H9 (cell line): ENCODE measurements at regions not wholly inside any gene's neighbourhood (a gene's known extent, or its start where the extent isn't known, plus 50 kb on each side); places are given as distances from the start of the nearest gene placed in this dataset.
"Not testable (repeated sequence)": the region's sequence is repeated elsewhere in the genome, so short reads cannot be mapped to it uniquely, and the experiment has no call there.

Source experiments
- DNase-seq: peaks from one replicate; pipeline ENCODE4 v3.0.0-alpha.2; 2017
- H2AFZ ChIP-seq: one replicate; pipeline ENCODE4 v1.6.1; 2013; ENCODE audit warnings: mild to moderate bottlenecking, low read length, control low read depth, moderate library complexity
- H2AK5ac ChIP-seq: 2 replicates; pipeline ENCODE4 v1.6.1; 2013; ENCODE audit warnings: low read length, control low read depth, mixed read lengths; ENCODE audit not compliant: insufficient read length
- H2BK120ac ChIP-seq: one replicate; pipeline ENCODE4 v1.6.1; 2013; ENCODE audit warnings: low read depth, mild to moderate bottlenecking, low read length, control low read depth, inconsistent platforms; ENCODE audit not compliant: poor library complexity, severe bottlenecking
- H2BK12ac ChIP-seq: 2 replicates; pipeline ENCODE4 v1.6.1; 2013; ENCODE audit warnings: low read length, control low read depth, mixed read lengths, low read depth; ENCODE audit not compliant: insufficient read length
- H2BK15ac ChIP-seq: 2 replicates; pipeline ENCODE4 v1.6.1; 2013; ENCODE audit warnings: low read depth, low read length, control low read depth
- H2BK20ac ChIP-seq: one replicate; pipeline ENCODE4 v1.6.1; 2013; ENCODE audit warnings: low read depth, mild to moderate bottlenecking, low read length, control low read depth, inconsistent platforms; ENCODE audit not compliant: poor library complexity, severe bottlenecking
- H2BK5ac ChIP-seq: 2 replicates; pipeline ENCODE4 v1.6.1; 2013; ENCODE audit warnings: low read length, control low read depth, mixed read lengths; ENCODE audit not compliant: insufficient read length
- H3K14ac ChIP-seq: 2 replicates; pipeline ENCODE4 v1.6.1; 2013; ENCODE audit warnings: low read length, control low read depth; ENCODE audit not compliant: insufficient read depth
- H3K18ac ChIP-seq: 2 replicates; pipeline ENCODE4 v1.6.1; 2013; ENCODE audit warnings: low read depth, mild to moderate bottlenecking, mixed read lengths, low read length, control low read depth; ENCODE audit not compliant: insufficient read length
- H3K23ac ChIP-seq: 2 replicates; pipeline ENCODE4 v1.6.1; 2013; ENCODE audit warnings: low read length, control low read depth, mixed read lengths, low read depth; ENCODE audit not compliant: insufficient read length
- H3K23me2 ChIP-seq: 2 replicates; pipeline ENCODE4 v1.6.1; 2013; ENCODE audit warnings: low read depth, mild to moderate bottlenecking, mixed read lengths, low read length, control low read depth; ENCODE audit not compliant: insufficient read length, poor library complexity, severe bottlenecking
- H3K27ac ChIP-seq: 2 replicates; pipeline ENCODE4 v1.5.1; 2013; ENCODE audit warnings: low read length, control low read depth, mixed read lengths, low read depth; ENCODE audit not compliant: insufficient read length
- H3K27me3 ChIP-seq: 2 replicates; pipeline ENCODE4 v1.6.1; 2013; ENCODE audit warnings: low read length, control low read depth, inconsistent platforms; ENCODE audit not compliant: insufficient read depth
- H3K4ac ChIP-seq: 2 replicates; pipeline ENCODE4 v1.6.1; 2013; ENCODE audit warnings: low read depth, mild to moderate bottlenecking, control low read depth, inconsistent platforms, low read length, moderate library complexity
- H3K4me1 ChIP-seq: 2 replicates; pipeline ENCODE4 v1.6.1; 2013; ENCODE audit warnings: low read length, control low read depth, inconsistent platforms; ENCODE audit not compliant: insufficient read depth
- H3K4me2 ChIP-seq: 2 replicates; pipeline ENCODE4 v1.6.1; 2013; ENCODE audit warnings: low read length, control low read depth, mixed read lengths; ENCODE audit not compliant: insufficient read length, insufficient read depth
- H3K56ac ChIP-seq: 2 replicates; pipeline ENCODE4 v1.6.1; 2013; ENCODE audit warnings: low read depth, mild to moderate bottlenecking, mixed read lengths, low read length, control low read depth; ENCODE audit not compliant: insufficient read length
- H3K79me1 ChIP-seq: 2 replicates; pipeline ENCODE4 v1.6.1; 2013; ENCODE audit warnings: low read depth, mild to moderate bottlenecking, moderate library complexity, low read length, control low read depth, inconsistent platforms; ENCODE audit not compliant: insufficient read depth, poor library complexity, severe bottlenecking
- H3K79me2 ChIP-seq: 2 replicates; pipeline ENCODE4 v1.6.1; 2013; ENCODE audit warnings: low read length, control low read depth, inconsistent platforms; ENCODE audit not compliant: insufficient read depth
- H3K9ac ChIP-seq: 2 replicates; pipeline ENCODE4 v1.6.1; 2013; ENCODE audit warnings: low read length, control low read depth, mixed read lengths; ENCODE audit not compliant: insufficient read length; ENCODE audit errors: extremely low read depth
- H3K9me3 ChIP-seq: one replicate; pipeline ENCODE4 v1.6.1; 2013; ENCODE audit warnings: low read depth, low read length, inconsistent platforms; ENCODE audit not compliant: control insufficient read depth
- H3T11ph ChIP-seq: one replicate; pipeline ENCODE4 v1.6.1; 2013; ENCODE audit warnings: mild to moderate bottlenecking, low read length, control low read depth, inconsistent platforms
- H4K20me1 ChIP-seq: one replicate; pipeline ENCODE4 v1.6.1; 2013; ENCODE audit not compliant: control insufficient read depth, insufficient read length, insufficient read depth
- H4K5ac ChIP-seq: 2 replicates; pipeline ENCODE4 v1.6.1; 2013; ENCODE audit warnings: low read depth, mild to moderate bottlenecking, mixed read lengths, low read length, control low read depth; ENCODE audit not compliant: insufficient read length
- H4K8ac ChIP-seq: replicated peaks from 2 replicates; pipeline ENCODE4 v1.6.1; 2013; ENCODE audit warnings: low read length, control low read depth, mixed read lengths, low read depth; ENCODE audit not compliant: insufficient read length
- H4K91ac ChIP-seq: 2 replicates; pipeline ENCODE4 v1.6.1; 2013; ENCODE audit warnings: low read depth, mild to moderate bottlenecking, moderate library complexity, mixed read lengths, low read length, control low read depth; ENCODE audit not compliant: insufficient read length
- H3K27ac Mint-ChIP-seq, 3 experiments: 2 replicates in 2 of 3; 3 replicates in 1 of 3; pipeline ENCODE4 v1.8.0; 2020 to 2021; ENCODE audit warnings: mixed read lengths in 3 of 3, mild to moderate bottlenecking in 1 of 3, moderate library complexity in 1 of 3
- H3K27me3 Mint-ChIP-seq: 2 replicates; pipeline ENCODE4 v1.8.0; 2021; ENCODE audit warnings: low read depth, mild to moderate bottlenecking, moderate library complexity, mixed read lengths
- H3K36me3 Mint-ChIP-seq, 3 experiments: 2 replicates in 2 of 3; 3 replicates in 1 of 3; pipeline ENCODE4 v1.8.0; 2020 to 2021; ENCODE audit warnings: low read depth in 3 of 3, mixed read lengths in 3 of 3; ENCODE audit not compliant: insufficient read depth in 1 of 3
- H3K4me1 Mint-ChIP-seq, 2 experiments: 2 replicates each; pipeline ENCODE4 v1.8.0; 2020; ENCODE audit warnings: mixed read lengths in 2 of 2
- H3K4me3 Mint-ChIP-seq, 2 experiments: 2 replicates in 1 of 2; 3 replicates in 1 of 2; pipeline ENCODE4 v1.8.0; 2020 to 2021; ENCODE audit warnings: mild to moderate bottlenecking in 2 of 2, mixed read lengths in 2 of 2, moderate library complexity in 1 of 2
- H3K9me3 Mint-ChIP-seq, 2 experiments: 2 replicates in 1 of 2; 3 replicates in 1 of 2; pipeline ENCODE4 v1.8.0; 2020; ENCODE audit warnings: mild to moderate bottlenecking in 2 of 2, mixed read lengths in 2 of 2, moderate library complexity in 1 of 2
- WGBS: extraction: QIAGEN DNeasy Blood & Tissue Kit; methylation state at CpG from one replicate; pipeline ENCODE4 v1.1.7; 2013; ENCODE audit warnings: missing lambda C conversion rate, low lambda C conversion rate, mixed read lengths; ENCODE audit not compliant: insufficient read length; ENCODE audit errors: extremely low coverage; 5-methylcytosine and 5-hydroxymethylcytosine counted together

GRCh38 chr9:85433551-85433950 lies 308.2 kb downstream of the AGTPBP1 start:
- H2BK20ac ChIP-seq, DNase-seq, H3K79me1 ChIP-seq, H3K23ac ChIP-seq, H3K27ac Mint-ChIP-seq, H4K91ac ChIP-seq, H3K4me1 ChIP-seq, H3K18ac ChIP-seq, H2BK15ac ChIP-seq, H4K8ac ChIP-seq, H2AK5ac ChIP-seq, H3K4me2 ChIP-seq, H3K9ac ChIP-seq, H2BK12ac ChIP-seq, H3K9me3 ChIP-seq, H3K27me3 Mint-ChIP-seq, H3T11ph ChIP-seq, H2BK5ac ChIP-seq, H3K23me2 ChIP-seq, H2AFZ ChIP-seq, H3K9me3 Mint-ChIP-seq, H3K27me3 ChIP-seq, H3K79me2 ChIP-seq, H3K56ac ChIP-seq, H3K4me1 Mint-ChIP-seq, H3K36me3 Mint-ChIP-seq, H3K27ac ChIP-seq, H3K14ac ChIP-seq, H2BK120ac ChIP-seq, H3K4me3 Mint-ChIP-seq, H4K5ac ChIP-seq, H4K20me1 ChIP-seq, H3K4ac ChIP-seq: not testable (repeated sequence)
- no CpG with 5 or more reads among the region's 3 CpGs for WGBS
